OCI-LY7 (cell line): ENCODE measurements at regions not wholly inside any gene's neighbourhood (a gene's known extent, or its start where the extent isn't known, plus 50 kb on each side); places are given as distances from the start of the nearest gene placed in this dataset.

ENCODE experiments used
- BruUV-seq: library from RNA; stranded (reverse); fragments of 400-500 nt; replicated peaks from 2 replicates; lab custom pipeline; 2021; lab: Mats Ljungman, UMichigan
- CTCF ChIA-PET: fragments of 300-600 bp; sonication (Branson Sonifier 250); formaldehyde crosslinking; loops from one replicate; lab custom pipeline; 2022; ENCODE audit warnings: antibody characterized with exemption; ENCODE audit not compliant: unreplicated experiment; lab: Charles Lee
- POLR2A ChIA-PET: fragments of 300-600 bp; sonication (Branson Sonifier 250); formaldehyde crosslinking; loops from one replicate; lab custom pipeline; 2022; ENCODE audit warnings: antibody characterized with exemption; lab: Charles Lee
- DNase-seq: peaks from one replicate; pipeline ENCODE4 v3.0.0-alpha.2; 2015; ENCODE audit warnings: low spot score
- H2AFZ ChIP-seq: fragments of 200-600 bp; sonication (generic), shearing (Covaris generic); 2 replicates; pipeline ENCODE4 v1.6.1; 2014; ENCODE audit warnings: mild to moderate bottlenecking, antibody characterized with exemption, low read length, moderate library complexity
- H3K27ac ChIP-seq: fragments of 200-600 bp; sonication (generic); 2 replicates; pipeline ENCODE4 v1.5.1; 2014; ENCODE audit warnings: mixed run types, low read depth, mild to moderate bottlenecking, moderate library complexity, low read length, inconsistent platforms; ENCODE audit not compliant: poor library complexity, severe bottlenecking
- H3K36me3 ChIP-seq: fragments of 200-600 bp; sonication (generic); 2 replicates; pipeline ENCODE4 v1.6.1; 2014; ENCODE audit warnings: mild to moderate bottlenecking, antibody characterized with exemption, low read length, moderate library complexity, mixed read lengths; ENCODE audit not compliant: insufficient read depth
- H3K4me1 ChIP-seq: fragments of 200-600 bp; sonication (generic); 2 replicates; pipeline ENCODE4 v1.5.1; 2014; ENCODE audit warnings: mild to moderate bottlenecking, low read length; ENCODE audit not compliant: insufficient read depth, poor library complexity, severe bottlenecking
- H3K4me2 ChIP-seq: fragments of 200-600 bp; sonication (generic); 2 replicates; pipeline ENCODE4 v1.6.1; 2014; ENCODE audit warnings: mild to moderate bottlenecking, low read length
- H3K4me3 ChIP-seq: fragments of 200-600 bp; sonication (generic); 2 replicates; pipeline ENCODE4 v1.5.1; 2014; ENCODE audit warnings: mild to moderate bottlenecking, low read depth, low read length; ENCODE audit not compliant: poor library complexity, severe bottlenecking
- H3K79me2 ChIP-seq: fragments of 200-600 bp; sonication (generic); 2 replicates; pipeline ENCODE4 v1.6.1; 2016; ENCODE audit warnings: low read depth, mild to moderate bottlenecking, low read length, moderate library complexity, mixed read lengths; ENCODE audit not compliant: insufficient read depth
- H3K9me2 ChIP-seq: fragments of 200-600 bp; sonication (generic); 2 replicates; pipeline ENCODE4 v1.6.1; 2016; ENCODE audit warnings: mild to moderate bottlenecking, low read length, mixed read lengths; ENCODE audit not compliant: insufficient read depth
- H3K9me3 ChIP-seq: fragments of 200-600 bp; sonication (generic); 2 replicates; pipeline ENCODE4 v1.6.1; 2014; ENCODE audit warnings: mild to moderate bottlenecking, mixed run types, low read length, mixed read lengths
- H4K20me1 ChIP-seq: fragments of 200-600 bp; sonication (generic); 2 replicates; pipeline ENCODE4 v1.6.1; 2014; ENCODE audit warnings: mild to moderate bottlenecking, antibody characterized with exemption, low read length, moderate library complexity, mixed read lengths; ENCODE audit not compliant: insufficient read depth
- CTCF ChIP-seq: fragments of 200-600 bp; sonication (generic); conservative IDR thresholded peaks from 2 replicates; pipeline ENCODE4 v1.5.1; 2014; ENCODE audit warnings: mild to moderate bottlenecking, antibody characterized with exemption, low read length, moderate library complexity, mixed read lengths
- EZH2phosphoT487 ChIP-seq: fragments of 200-600 bp; sonication (generic); IDR thresholded peaks from 2 replicates; pipeline ENCODE4 v1.6.1; 2018; ENCODE audit warnings: low read depth, borderline replicate concordance, mild to moderate bottlenecking, mixed run types, antibody characterized with exemption, low read length, moderate library complexity, mixed read lengths
- intact Hi-C: fragments of 100-400 bp; cut with micrococcal nuclease; formaldehyde crosslinking; loops from one replicate; pipeline ENCODE4 v1.10.0; 2022; ENCODE audit not compliant: unreplicated experiment

GRCh38 chr3:152756807-152757206 is 78.1 kb upstream of the P2RY1 start:
- H3K36me3 ChIP-seq: no peaks in the 10 kb centered on the region
- no peaks in the 10 kb centered on the region for H3K79me2 ChIP-seq
- no peaks in the 10 kb centered on the region for H3K9me2 ChIP-seq
- H3K27ac ChIP-seq: no peak overlapping the region
- H3K4me3 ChIP-seq: no peak overlapping the region
- H3K9me3 ChIP-seq: no peaks in the 10 kb centered on the region
- H3K4me1 ChIP-seq: no peaks in the 10 kb centered on the region
- BruUV-seq: no TSS peak
- intact Hi-C loops: no loop called here
- no peak overlapping the region for H3K4me2 ChIP-seq
- POLR2A ChIA-PET: interaction anchor here (0.7 kb wide), 1 partner anchor 960 kb away, joined by 4 read pairs; no protein-coding TSS in a partner anchor
- no peaks in the 10 kb centered on the region for H4K20me1 ChIP-seq
- CTCF ChIA-PET: no interaction called here
- DNase-seq: no peak
- no peak overlapping the region for H2AFZ ChIP-seq
- TF ChIP-seq CTCF (no peak), EZH2phosphoT487 (no peak)

DNA sequence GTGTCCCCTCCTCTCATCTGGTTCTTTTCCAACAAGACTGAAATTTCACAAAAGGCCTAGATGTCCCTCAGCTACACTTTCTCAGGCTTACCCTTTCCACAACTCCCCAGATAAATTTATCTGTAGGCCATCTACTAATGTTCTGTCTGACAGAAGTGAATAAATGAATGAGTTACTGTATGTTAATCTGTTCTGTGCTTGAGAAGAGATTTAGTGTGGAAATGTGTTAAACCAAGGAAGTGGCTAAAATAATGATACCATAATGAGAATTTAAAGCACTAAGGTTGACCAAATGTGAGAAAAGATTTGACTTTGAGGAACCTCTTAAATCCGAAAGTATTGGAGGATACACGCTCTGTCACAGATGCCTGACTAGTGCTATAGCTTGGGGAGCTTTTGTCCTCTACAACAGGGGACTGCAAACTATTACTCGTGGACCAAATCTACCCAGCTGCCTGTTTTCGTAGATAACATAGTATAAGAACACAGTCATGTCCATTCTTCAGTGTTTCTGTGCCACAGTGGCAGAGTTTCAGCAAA is 74.8 kb upstream of the P2RY1 start:
- Histone ChIP-seq H4K20me1 (no peaks in the 10 kb centered on the region; the same call in 1 of the 2 replicates), H3K36me3 (no peaks in the 10 kb centered on the region), H2AFZ (no peak overlapping the region), H3K9me2 (no peaks in the 10 kb centered on the region), H3K4me1 (no peaks in the 10 kb centered on the region), H3K4me2 (no peak overlapping the region), H3K4me3 (no peak overlapping the region), H3K27ac (no peak overlapping the region), H3K79me2 (no peaks in the 10 kb centered on the region), H3K9me3 (no peaks in the 10 kb centered on the region)
- DNase-seq: no peak
- POLR2A ChIA-PET: interaction anchor here (0.5 to 0.9 kb wide), 3 partner anchors 12 to 30 kb away, joined by 3 to 4 read pairs (median 3); no protein-coding TSS in a partner anchor
- intact Hi-C loops: no loop called here
- TF ChIP-seq CTCF (no peak), EZH2phosphoT487 (no peak)
- CTCF ChIA-PET: no interaction called here
- no TSS peak for BruUV-seq

GRCh38 chr3:152760591-152760990 is 74.3 kb upstream of the P2RY1 start:
- no peak for DNase-seq
- ChIA-PET CTCF (no interaction called here), POLR2A (interaction anchor here (0.6 to 0.7 kb wide), 2 partner anchors 27 to 49 kb away, joined by 3 read pairs; no protein-coding TSS in a partner anchor)
- Histone ChIP-seq H3K4me2 (no peak overlapping the region), H4K20me1 (no peaks in the 10 kb centered on the region; the same call in 1 of the 2 replicates), H3K36me3 (no peaks in the 10 kb centered on the region), H3K79me2 (no peaks in the 10 kb centered on the region), H2AFZ (no peak overlapping the region), H3K9me2 (no peaks in the 10 kb centered on the region), H3K9me3 (no peaks in the 10 kb centered on the region), H3K4me3 (no peak overlapping the region), H3K27ac (no peak overlapping the region), H3K4me1 (no peaks in the 10 kb centered on the region)
- no peak for TF ChIP-seq EZH2phosphoT487
- TF ChIP-seq CTCF: no peak
- intact Hi-C loops: no loop called here
- BruUV-seq: no TSS peak
